ENCODE measurements at regions not wholly inside any gene's neighbourhood (a gene's known extent, or its start where the extent isn't known, plus 50 kb on each side); places are given as distances from the start of the nearest gene placed in this dataset.

DNA sequence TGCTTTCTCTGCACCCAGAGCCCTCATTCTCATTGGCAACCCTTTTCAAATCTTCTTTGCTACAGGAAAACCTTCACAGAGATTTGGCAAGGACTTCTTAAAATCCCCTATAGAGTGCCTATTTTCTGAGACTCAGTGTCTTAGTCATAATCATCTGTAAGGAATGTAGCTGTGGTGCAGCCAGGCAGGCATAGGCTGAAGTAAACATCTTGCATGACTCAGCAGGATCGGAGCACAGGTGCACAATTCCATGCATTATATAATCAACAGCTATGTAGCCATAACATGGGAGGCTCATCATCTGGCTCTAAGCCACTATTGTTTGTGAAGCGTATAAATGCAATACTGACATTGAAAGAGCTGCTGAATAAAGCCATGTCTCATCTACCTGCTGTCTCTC, 368.8 kb downstream of the MAGEE1 start:
- TF ChIP-seq, protein P1, sequence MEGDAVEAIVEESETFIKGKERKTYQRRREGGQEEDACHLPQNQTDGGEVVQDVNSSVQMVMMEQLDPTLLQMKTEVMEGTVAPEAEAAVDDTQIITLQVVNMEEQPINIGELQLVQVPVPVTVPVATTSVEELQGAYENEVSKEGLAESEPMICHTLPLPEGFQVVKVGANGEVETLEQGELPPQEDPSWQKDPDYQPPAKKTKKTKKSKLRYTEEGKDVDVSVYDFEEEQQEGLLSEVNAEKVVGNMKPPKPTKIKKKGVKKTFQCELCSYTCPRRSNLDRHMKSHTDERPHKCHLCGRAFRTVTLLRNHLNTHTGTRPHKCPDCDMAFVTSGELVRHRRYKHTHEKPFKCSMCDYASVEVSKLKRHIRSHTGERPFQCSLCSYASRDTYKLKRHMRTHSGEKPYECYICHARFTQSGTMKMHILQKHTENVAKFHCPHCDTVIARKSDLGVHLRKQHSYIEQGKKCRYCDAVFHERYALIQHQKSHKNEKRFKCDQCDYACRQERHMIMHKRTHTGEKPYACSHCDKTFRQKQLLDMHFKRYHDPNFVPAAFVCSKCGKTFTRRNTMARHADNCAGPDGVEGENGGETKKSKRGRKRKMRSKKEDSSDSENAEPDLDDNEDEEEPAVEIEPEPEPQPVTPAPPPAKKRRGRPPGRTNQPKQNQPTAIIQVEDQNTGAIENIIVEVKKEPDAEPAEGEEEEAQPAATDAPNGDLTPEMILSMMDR (IDR thresholded peaks at IDR 0.05) = no peak
- no peak for TF ChIP-seq POLR2A (IDR thresholded peaks at IDR 0.05)

Measured in adrenal gland (tissue), 5 donors.